ENCODE measurements at regions not wholly inside any gene's neighbourhood (a gene's known extent, or its start where the extent isn't known, plus 50 kb on each side); places are given as distances from the start of the nearest gene placed in this dataset.

GRCh38 chr1:216898801-216899200 lies 175.6 kb upstream of the ESRRG start:
- H3K27ac Mint-ChIP-seq = no peak overlapping the region
- no peaks in the 10 kb centered on the region for H3K4me1 Mint-ChIP-seq (ENCODE audit: low read depth)
- H3K9me3 Mint-ChIP-seq = no peaks in the 10 kb centered on the region
- no peak overlapping the region for H3K4me3 Mint-ChIP-seq
- no peaks in the 10 kb centered on the region for H3K27me3 Mint-ChIP-seq
- no peaks in the 10 kb centered on the region for H3K36me3 Mint-ChIP-seq (ENCODE audit: low read depth)

- no peaks in the 10 kb centered on the region for H3K9me3 Mint-ChIP-seq
- no peaks in the 10 kb centered on the region for H3K4me1 Mint-ChIP-seq (ENCODE audit: low read depth)
- H3K36me3 Mint-ChIP-seq (ENCODE audit: low read depth) = no peaks in the 10 kb centered on the region
- H3K27ac Mint-ChIP-seq = no peak overlapping the region
- no peaks in the 10 kb centered on the region for H3K27me3 Mint-ChIP-seq
- no peak overlapping the region for H3K4me3 Mint-ChIP-seq
These were observed 172.9 kb upstream of the ESRRG start for GRCh38 chr1:216896146-216896545.

- Mint-ChIP-seq H3K27ac (no peak overlapping the region), H3K4me1 (ENCODE audit: low read depth) (no peaks in the 10 kb centered on the region), H3K9me3 (no peaks in the 10 kb centered on the region)
These were observed 171.3 kb upstream of the ESRRG start for GRCh38 chr1:216894494-216894893.

GRCh38 chr1:216892581-216893160 lies 169.4 kb upstream of the ESRRG start:
- no peaks in the 10 kb centered on the region for H3K4me1 Mint-ChIP-seq (ENCODE audit: low read depth)
- no peak overlapping the region for H3K27ac Mint-ChIP-seq
- H3K27me3 Mint-ChIP-seq = no peaks in the 10 kb centered on the region
- no peaks in the 10 kb centered on the region for H3K36me3 Mint-ChIP-seq (ENCODE audit: low read depth)
- no peaks in the 10 kb centered on the region for H3K9me3 Mint-ChIP-seq
- no peak overlapping the region for H3K4me3 Mint-ChIP-seq

More at GRCh38 chr1:216894494-216894893, 171.3 kb upstream of the ESRRG start:
- H3K36me3 Mint-ChIP-seq (ENCODE audit: low read depth) = no peaks in the 10 kb centered on the region
- H3K4me3 Mint-ChIP-seq = no peak overlapping the region
- H3K27me3 Mint-ChIP-seq = no peaks in the 10 kb centered on the region

- no peaks in the 10 kb centered on the region for H3K27me3 Mint-ChIP-seq
- no peak overlapping the region for H3K27ac Mint-ChIP-seq
These were observed 167.6 kb upstream of the ESRRG start for GRCh38 chr1:216890871-216891270.

GRCh38 chr1:216888731-216889130 lies 165.5 kb upstream of the ESRRG start:
- H3K27me3 Mint-ChIP-seq = no peaks in the 10 kb centered on the region
- H3K9me3 Mint-ChIP-seq = no peaks in the 10 kb centered on the region
- no peaks in the 10 kb centered on the region for H3K36me3 Mint-ChIP-seq (ENCODE audit: low read depth)
- no peak overlapping the region for H3K4me3 Mint-ChIP-seq
- no peak overlapping the region for H3K27ac Mint-ChIP-seq
- H3K4me1 Mint-ChIP-seq (ENCODE audit: low read depth) = no peaks in the 10 kb centered on the region

More at GRCh38 chr1:216890871-216891270, 167.6 kb upstream of the ESRRG start:
- no peaks in the 10 kb centered on the region for H3K9me3 Mint-ChIP-seq
- H3K4me3 Mint-ChIP-seq = no peak overlapping the region
- no peaks in the 10 kb centered on the region for H3K4me1 Mint-ChIP-seq (ENCODE audit: low read depth)
- no peaks in the 10 kb centered on the region for H3K36me3 Mint-ChIP-seq (ENCODE audit: low read depth)

- H3K4me3 Mint-ChIP-seq = no peak overlapping the region
- no peak overlapping the region for H3K27ac Mint-ChIP-seq
- H3K9me3 Mint-ChIP-seq = no peaks in the 10 kb centered on the region
- H3K4me1 Mint-ChIP-seq (ENCODE audit: low read depth) = no peaks in the 10 kb centered on the region
- H3K27me3 Mint-ChIP-seq = no peaks in the 10 kb centered on the region
- H3K36me3 Mint-ChIP-seq (ENCODE audit: low read depth) = no peaks in the 10 kb centered on the region
These were observed 163.8 kb upstream of the ESRRG start for GRCh38 chr1:216887032-216887431.

- Mint-ChIP-seq H3K4me3 (no peak overlapping the region), H3K4me1 (ENCODE audit: low read depth) (no peaks in the 10 kb centered on the region), H3K27ac (no peak overlapping the region), H3K36me3 (ENCODE audit: low read depth) (no peaks in the 10 kb centered on the region), H3K27me3 (no peaks in the 10 kb centered on the region), H3K9me3 (peaks cover under 1% of the 10 kb centered on the region)
These were observed 161.5 kb upstream of the ESRRG start for GRCh38 chr1:216884614-216885229.

GRCh38 chr1:216883518-216883917 lies 160.3 kb upstream of the ESRRG start:
- no peaks in the 10 kb centered on the region for H3K27me3 Mint-ChIP-seq
- peaks cover 3% of the 10 kb centered on the region for H3K9me3 Mint-ChIP-seq
- no peaks in the 10 kb centered on the region for H3K36me3 Mint-ChIP-seq (ENCODE audit: low read depth)
- H3K4me1 Mint-ChIP-seq (ENCODE audit: low read depth) = no peaks in the 10 kb centered on the region
- no peak overlapping the region for H3K27ac Mint-ChIP-seq
- H3K4me3 Mint-ChIP-seq = no peak overlapping the region

- no peaks in the 10 kb centered on the region for H3K36me3 Mint-ChIP-seq (ENCODE audit: low read depth)
- H3K4me1 Mint-ChIP-seq (ENCODE audit: low read depth) = no peaks in the 10 kb centered on the region
- no peak overlapping the region for H3K27ac Mint-ChIP-seq
- H3K27me3 Mint-ChIP-seq = no peaks in the 10 kb centered on the region
- H3K9me3 Mint-ChIP-seq = peaks cover 3% of the 10 kb centered on the region
- H3K4me3 Mint-ChIP-seq = no peak overlapping the region
These were observed 158.5 kb upstream of the ESRRG start for GRCh38 chr1:216881695-216882094.

GRCh38 chr1:216866714-216867113 lies 143.5 kb upstream of the ESRRG start:
- H3K4me1 Mint-ChIP-seq (ENCODE audit: low read depth) = no peaks in the 10 kb centered on the region
- no peak overlapping the region for H3K4me3 Mint-ChIP-seq
- H3K27me3 Mint-ChIP-seq = no peaks in the 10 kb centered on the region
- no peak overlapping the region for H3K27ac Mint-ChIP-seq
- H3K36me3 Mint-ChIP-seq (ENCODE audit: low read depth) = no peaks in the 10 kb centered on the region
- H3K9me3 Mint-ChIP-seq = no peaks in the 10 kb centered on the region

GRCh38 chr1:216855810-216856209 lies 132.6 kb upstream of the ESRRG start:
- H3K9me3 Mint-ChIP-seq = peaks cover 8% of the 10 kb centered on the region
- no peak overlapping the region for H3K4me3 Mint-ChIP-seq
- H3K27ac Mint-ChIP-seq = no peak overlapping the region
- no peaks in the 10 kb centered on the region for H3K36me3 Mint-ChIP-seq (ENCODE audit: low read depth)
- H3K4me1 Mint-ChIP-seq (ENCODE audit: low read depth) = no peaks in the 10 kb centered on the region
- H3K27me3 Mint-ChIP-seq = peaks cover 3% of the 10 kb centered on the region

GRCh38 chr1:216854836-216855484 lies 131.7 kb upstream of the ESRRG start:
- H3K4me1 Mint-ChIP-seq (ENCODE audit: low read depth) = no peaks in the 10 kb centered on the region
- peaks cover 8% of the 10 kb centered on the region for H3K9me3 Mint-ChIP-seq
- H3K4me3 Mint-ChIP-seq = no peak overlapping the region
- H3K36me3 Mint-ChIP-seq (ENCODE audit: low read depth) = no peaks in the 10 kb centered on the region
- H3K27me3 Mint-ChIP-seq = peaks cover 3% of the 10 kb centered on the region
- H3K27ac Mint-ChIP-seq = no peak overlapping the region

GRCh38 chr1:216851073-216851472 lies 127.8 kb upstream of the ESRRG start:
- H3K27me3 Mint-ChIP-seq = peaks cover 3% of the 10 kb centered on the region
- no peaks in the 10 kb centered on the region for H3K4me1 Mint-ChIP-seq (ENCODE audit: low read depth)
- H3K4me3 Mint-ChIP-seq = no peak overlapping the region
- no peak overlapping the region for H3K27ac Mint-ChIP-seq
- H3K36me3 Mint-ChIP-seq (ENCODE audit: low read depth) = no peaks in the 10 kb centered on the region
- H3K9me3 Mint-ChIP-seq = peaks cover 8% of the 10 kb centered on the region

GRCh38 chr1:216849146-216849545 lies 125.9 kb upstream of the ESRRG start:
- H3K4me1 Mint-ChIP-seq (ENCODE audit: low read depth) = no peaks in the 10 kb centered on the region
- H3K9me3 Mint-ChIP-seq = peaks cover 13% of the 10 kb centered on the region
- no peak overlapping the region for H3K4me3 Mint-ChIP-seq
- no peaks in the 10 kb centered on the region for H3K27me3 Mint-ChIP-seq
- no peaks in the 10 kb centered on the region for H3K36me3 Mint-ChIP-seq (ENCODE audit: low read depth)
- no peak overlapping the region for H3K27ac Mint-ChIP-seq

All from stimulated activated naive CD8-positive, alpha-beta T cell treated with anti-CD3 and anti-CD28 coated beads, Interleukin-15, Interleukin-2, amounts not matched to agents 100 ng/mL and 50 ng/mL, for 24 hours (primary cell).